ENCODE measurements at regions not wholly inside any gene's neighbourhood (a gene's known extent, or its start where the extent isn't known, plus 50 kb on each side); places are given as distances from the start of the nearest gene placed in this dataset.

GRCh38 chr1:185398599-185398998 is 81.6 kb upstream of the IVNS1ABP start:
- Histone ChIP-seq H3K27me3 (ENCODE audit: control insufficient read depth, insufficient read depth, low read length) (no peaks in the 10 kb centered on the region), H3K4me3 (ENCODE audit: low read depth, low read length) (no peak overlapping the region), H3K36me3 (ENCODE audit: control insufficient read depth, insufficient read depth, low read length) (no peaks in the 10 kb centered on the region)
- no peak for TF ChIP-seq CTCF (IDR thresholded peaks at IDR 0.05; ENCODE audit: insufficient read depth, low read depth, low read length)
- DNase-seq (ENCODE audit: low read depth) = no peak
- ChIA-PET CTCF (no interaction called here), POLR2A (no interaction called here)

GRCh38 chr1:185398022-185398421 is 81.0 kb upstream of the IVNS1ABP start:
- ChIA-PET CTCF (interaction anchor here (0.6 kb wide), 1 partner anchor 150 kb away, joined by 3 read pairs; no protein-coding TSS in a partner anchor), POLR2A (no interaction called here)
- TF ChIP-seq CTCF (IDR thresholded peaks at IDR 0.05; ENCODE audit: insufficient read depth, low read depth, low read length) = no peak
- no peaks in the 10 kb centered on the region for H3K27me3 ChIP-seq (ENCODE audit: control insufficient read depth, insufficient read depth, low read length)
- no peak for DNase-seq (ENCODE audit: low read depth)
- no peaks in the 10 kb centered on the region for H3K36me3 ChIP-seq (ENCODE audit: control insufficient read depth, insufficient read depth, low read length)
- H3K4me3 ChIP-seq (ENCODE audit: low read depth, low read length) = no peak overlapping the region

GRCh38 chr1:185397183-185397582 is 80.1 kb upstream of the IVNS1ABP start:
- Histone ChIP-seq H3K36me3 (ENCODE audit: control insufficient read depth, insufficient read depth, low read length) (no peaks in the 10 kb centered on the region), H3K4me3 (ENCODE audit: low read depth, low read length) (no peak overlapping the region), H3K27me3 (ENCODE audit: control insufficient read depth, insufficient read depth, low read length) (no peaks in the 10 kb centered on the region)
- POLR2A ChIA-PET = no interaction called here
- no peak for TF ChIP-seq CTCF (IDR thresholded peaks at IDR 0.05; ENCODE audit: insufficient read depth, low read depth, low read length)
- CTCF ChIA-PET = no interaction called here
- DNase-seq (ENCODE audit: low read depth) = no peak

GRCh38 chr1:185396126-185396525 is 79.1 kb upstream of the IVNS1ABP start:
- no peak for TF ChIP-seq CTCF (IDR thresholded peaks at IDR 0.05; ENCODE audit: insufficient read depth, low read depth, low read length)
- DNase-seq (ENCODE audit: low read depth) = no peak
- Histone ChIP-seq H3K27me3 (ENCODE audit: control insufficient read depth, insufficient read depth, low read length) (no peaks in the 10 kb centered on the region), H3K36me3 (ENCODE audit: control insufficient read depth, insufficient read depth, low read length) (no peaks in the 10 kb centered on the region), H3K4me3 (ENCODE audit: low read depth, low read length) (no peak overlapping the region)
- ChIA-PET POLR2A (no interaction called here), CTCF (no interaction called here)

GRCh38 chr1:185393815-185394214 is 76.8 kb upstream of the IVNS1ABP start:
- CTCF ChIA-PET = no interaction called here
- no peak for DNase-seq (ENCODE audit: low read depth)
- Histone ChIP-seq H3K36me3 (ENCODE audit: control insufficient read depth, insufficient read depth, low read length) (no peaks in the 10 kb centered on the region), H3K4me3 (ENCODE audit: low read depth, low read length) (no peak overlapping the region), H3K27me3 (ENCODE audit: control insufficient read depth, insufficient read depth, low read length) (no peaks in the 10 kb centered on the region)
- POLR2A ChIA-PET = no interaction called here
- no peak for TF ChIP-seq CTCF (IDR thresholded peaks at IDR 0.05; ENCODE audit: insufficient read depth, low read depth, low read length)

All from BJ (cell line).